ENCODE measurements at regions not wholly inside any gene's neighbourhood (a gene's known extent, or its start where the extent isn't known, plus 50 kb on each side); places are given as distances from the start of the nearest gene placed in this dataset.
A peak's percentile ranks its signal among the peaks of the same experiment; 100 is the strongest.
"Not testable (repeated sequence)": the region's sequence is repeated elsewhere in the genome, so short reads cannot be mapped to it uniquely, and the experiment has no call there.

DNA sequence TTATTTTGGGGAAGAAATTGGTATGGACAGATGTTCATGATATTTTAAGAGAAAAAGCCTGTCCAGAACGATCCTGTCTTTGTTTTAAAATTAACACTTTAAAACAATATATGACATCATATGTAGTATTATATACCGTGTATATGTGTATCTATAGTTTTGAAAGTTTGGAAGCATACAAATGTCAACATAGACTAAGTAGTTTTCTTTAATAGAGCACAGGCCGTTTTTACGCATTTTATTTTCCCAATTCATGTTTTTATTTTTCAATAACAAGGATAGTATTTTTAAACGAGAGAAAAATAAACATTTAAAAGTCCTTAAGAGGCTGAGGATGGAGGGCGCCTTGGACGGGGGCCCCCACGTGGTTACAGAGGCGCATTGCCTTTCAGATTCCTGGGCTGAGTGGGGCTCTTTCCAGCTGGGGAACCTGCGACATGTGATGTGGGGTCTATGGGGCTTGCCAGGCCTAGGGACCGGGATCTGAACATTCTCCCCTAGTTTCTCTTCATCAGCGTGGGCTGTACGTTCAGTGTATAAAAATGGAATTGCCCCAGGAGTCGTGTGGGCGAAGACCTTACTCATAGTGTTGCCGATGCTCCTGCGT, 127.8 kb upstream of the ZNF746 start:
- Mint-ChIP-seq H3K9me3 (no peaks in the 10 kb centered on the region), H3K4me3 (peak overlapping the region; percentile 80 to 95 (median 92)), H3K36me3 (ENCODE audit: low read depth) (peaks cover 14% of the 10 kb centered on the region), H3K27ac (peak overlapping the region; percentile 83 to 91 (median 84)), H3K4me1 (peaks cover 37% of the 10 kb centered on the region), H3K27me3 (ENCODE audit: low read depth) (peaks cover 7% of the 10 kb centered on the region)
- peak; percentile 55 to 64 (median 59) for TF ChIP-seq CTCF (IDR thresholded peaks at IDR 0.05; ENCODE audit: unreplicated experiment in 3 of 3)

GRCh38 chr7:149624419-149625339, 127.1 kb upstream of the ZNF746 start:
- Mint-ChIP-seq H3K4me3 (peak overlapping the region; percentile 92 to 96 (median 95)), H3K27me3 (ENCODE audit: low read depth) (peaks cover 7% of the 10 kb centered on the region), H3K4me1 (peaks cover 37% of the 10 kb centered on the region), H3K27ac (peak overlapping the region; percentile 83 to 91 (median 84)), H3K36me3 (ENCODE audit: low read depth) (peaks cover 21% of the 10 kb centered on the region), H3K9me3 (no peaks in the 10 kb centered on the region)
- TF ChIP-seq CTCF (IDR thresholded peaks at IDR 0.05; ENCODE audit: unreplicated experiment in 3 of 3): peak; percentile 97 to 99 (median 99)

GRCh38 chr7:149624006-149624405, 126.4 kb upstream of the ZNF746 start:
- H3K27me3 Mint-ChIP-seq (ENCODE audit: low read depth): peaks cover 7% of the 10 kb centered on the region
- peaks cover 37% of the 10 kb centered on the region for H3K4me1 Mint-ChIP-seq
- H3K27ac Mint-ChIP-seq: peak overlapping the region; percentile 66 to 94 (median 85)
- peaks cover 27% of the 10 kb centered on the region for H3K36me3 Mint-ChIP-seq (ENCODE audit: low read depth)
- no peak for TF ChIP-seq CTCF (IDR thresholded peaks at IDR 0.05; ENCODE audit: unreplicated experiment in 3 of 3)
- no peaks in the 10 kb centered on the region for H3K9me3 Mint-ChIP-seq
- H3K4me3 Mint-ChIP-seq: peak overlapping the region; percentile 95 to 98 (median 97)

- Mint-ChIP-seq H3K27ac (peak overlapping the region; percentile 66 to 94 (median 85)), H3K36me3 (ENCODE audit: low read depth) (peaks cover 30% of the 10 kb centered on the region), H3K4me3 (peak overlapping the region; percentile 95 to 98 (median 97)), H3K4me1 (peaks cover 37% of the 10 kb centered on the region)
- H3K9me3 Mint-ChIP-seq; H3K27me3 Mint-ChIP-seq (ENCODE audit: low read depth): not testable (repeated sequence)
Measured at GRCh38 chr7:149623262-149623997, 125.8 kb upstream of the ZNF746 start.

- peaks cover 37% of the 10 kb centered on the region for H3K4me1 Mint-ChIP-seq
- H3K4me3 Mint-ChIP-seq: peak overlapping the region; percentile 95 to 98 (median 97)
- TF ChIP-seq CTCF (IDR thresholded peaks at IDR 0.05; ENCODE audit: unreplicated experiment in 3 of 3): no peak
- H3K9me3 Mint-ChIP-seq: no peaks in the 10 kb centered on the region
- H3K27ac Mint-ChIP-seq: peak overlapping the region; percentile 66 to 94 (median 85)
- peaks cover 36% of the 10 kb centered on the region for H3K36me3 Mint-ChIP-seq (ENCODE audit: low read depth)
- peaks cover 1% of the 10 kb centered on the region for H3K27me3 Mint-ChIP-seq (ENCODE audit: low read depth)
Measured at GRCh38 chr7:149622444-149623210, 125.0 kb upstream of the ZNF746 start.
